HepG2 (cell line): ENCODE measurements at regions not wholly inside any gene's neighbourhood (a gene's known extent, or its start where the extent isn't known, plus 50 kb on each side); places are given as distances from the start of the nearest gene placed in this dataset.
A peak's percentile ranks its signal among the peaks of the same experiment; 100 is the strongest.

Experiments
- FOXA1 ChIP-seq, 2 experiments: fragments of 450-650 bp in 1 of 2; sonication (generic) in 1 of 2; formaldehyde crosslinking in 1 of 2; IDR thresholded peaks; 2 replicates each; pipeline versions ENCODE4 v1.4.0 to v1.6.1; 2016 to 2020; ENCODE audit warnings: missing genetic modification reagents in 1 of 2
- KAT8 ChIP-seq: IDR thresholded peaks from 2 replicates; pipeline ENCODE4 v1.6.1; 2016; ENCODE audit warnings: missing genetic modification reagents, missing compliant biosample characterization
- MIXL1 ChIP-seq: IDR thresholded peaks from 2 replicates; pipeline ENCODE4 v1.6.1; 2016
- NCOR1 ChIP-seq: fragments of 200-600 bp; sonication (generic); IDR thresholded peaks from 2 replicates; pipeline ENCODE4 v1.7.0; 2017; ENCODE audit warnings: antibody characterized with exemption, low read length, borderline replicate concordance
- NONO ChIP-seq, 2 experiments: fragments of 450-650 bp in 1 of 2; sonication (generic) in 1 of 2; formaldehyde crosslinking in 1 of 2; IDR thresholded peaks in 1 of 2; conservative IDR thresholded peaks in 1 of 2; 2 replicates each; pipeline versions ENCODE4 v1.6.1 to v1.8.0; 2017 to 2022; ENCODE audit warnings: mild to moderate bottlenecking in 1 of 2, missing genetic modification reagents in 1 of 2, moderate library complexity in 1 of 2
- PCBP2 ChIP-seq: fragments of 200-400 bp; formaldehyde crosslinking; optimal IDR thresholded peaks from 2 replicates; pipeline ENCODE3; 2018; ENCODE audit warnings: low read length, low read depth; ENCODE audit not compliant: poor library complexity, severe bottlenecking
- PITX1 ChIP-seq: sonication (generic); formaldehyde crosslinking; IDR thresholded peaks from 2 replicates; pipeline ENCODE4 v1.5.1; 2020; ENCODE audit warnings: mild to moderate bottlenecking, missing genetic modification reagents
- POGZ ChIP-seq: sonication (generic); formaldehyde crosslinking; IDR thresholded peaks from 2 replicates; pipeline ENCODE4 v1.4.0; 2020; ENCODE audit warnings: mild to moderate bottlenecking, missing genetic modification reagents
- RAD51 ChIP-seq: fragments of 450-650 bp; IDR thresholded peaks from 2 replicates; pipeline ENCODE4 v1.6.1; 2016; ENCODE audit warnings: borderline replicate concordance
- RBAK ChIP-seq: sonication (generic); formaldehyde crosslinking; IDR thresholded peaks from 2 replicates; pipeline ENCODE4 v1.5.1; 2020; ENCODE audit warnings: mild to moderate bottlenecking, missing genetic modification reagents
- RELA ChIP-seq: sonication (generic); formaldehyde crosslinking; IDR thresholded peaks from 2 replicates; pipeline ENCODE4 v1.4.0; 2020; ENCODE audit warnings: missing genetic modification reagents
- SALL1 ChIP-seq: sonication (generic); formaldehyde crosslinking; IDR thresholded peaks from 2 replicates; pipeline ENCODE4 v1.8.0; 2022; ENCODE audit warnings: mild to moderate bottlenecking, missing genetic modification reagents
- SMC3 ChIP-seq: IDR thresholded peaks from 2 replicates; pipeline ENCODE4 v1.6.1; 2011; ENCODE audit warnings: low read length, improper control_type of control experiment
- SOX13 ChIP-seq, 3 experiments: fragments of 450-650 bp in 1 of 3; sonication (generic) in 1 of 3; formaldehyde crosslinking in 1 of 3; IDR thresholded peaks in 2 of 3; conservative IDR thresholded peaks in 1 of 3; 2 replicates each; pipeline versions ENCODE4 v1.5.0 to v1.6.1; 2016 to 2020; ENCODE audit warnings: antibody characterized with exemption in 1 of 3, mild to moderate bottlenecking in 1 of 3, missing compliant biosample characterization in 1 of 3, missing genetic modification reagents in 1 of 3, moderate library complexity in 1 of 3
- SOX6 ChIP-seq, 2 experiments: fragments of 450-650 bp in 1 of 2; sonication (generic) in 1 of 2; formaldehyde crosslinking in 1 of 2; IDR thresholded peaks; 2 replicates each; pipeline versions ENCODE4 v1.4.0 to v1.6.1; 2017 to 2020; ENCODE audit warnings: antibody characterized with exemption in 1 of 2, mild to moderate bottlenecking in 1 of 2, missing genetic modification reagents in 1 of 2
- STAG1 ChIP-seq: sonication (generic); formaldehyde crosslinking; IDR thresholded peaks from 2 replicates; pipeline ENCODE4 v1.4.0; 2020; ENCODE audit warnings: missing genetic modification reagents
- TCF7 ChIP-seq: sonication (generic); IDR thresholded peaks from 2 replicates; pipeline ENCODE4 v1.6.1; 2016; ENCODE audit warnings: antibody characterized with exemption, low read depth
- ZBTB7B ChIP-seq: sonication (generic); formaldehyde crosslinking; IDR thresholded peaks from 2 replicates; pipeline ENCODE4 v1.4.0; 2020; ENCODE audit warnings: missing genetic modification reagents
- ZNF253 ChIP-seq: sonication (generic); formaldehyde crosslinking; IDR thresholded peaks from 2 replicates; pipeline ENCODE4 v1.8.0; 2022; ENCODE audit warnings: mild to moderate bottlenecking, missing genetic modification reagents, borderline replicate concordance
- ZNF451 ChIP-seq: sonication (generic); formaldehyde crosslinking; IDR thresholded peaks from 2 replicates; pipeline ENCODE4 v1.5.0; 2020; ENCODE audit warnings: mild to moderate bottlenecking, missing genetic modification reagents
- ZNF616 ChIP-seq: sonication (generic); formaldehyde crosslinking; IDR thresholded peaks from 2 replicates; pipeline ENCODE4 v1.5.0; 2020; ENCODE audit warnings: low read depth, mild to moderate bottlenecking, missing genetic modification reagents
- ZNF691 ChIP-seq: sonication (generic); formaldehyde crosslinking; IDR thresholded peaks from 2 replicates; pipeline ENCODE4 v1.4.0; 2020; ENCODE audit warnings: missing genetic modification reagents, low read depth, mild to moderate bottlenecking, borderline replicate concordance
- ZNF724P ChIP-seq: sonication (generic); formaldehyde crosslinking; IDR thresholded peaks from 2 replicates; pipeline ENCODE4 v1.8.0; 2022; ENCODE audit warnings: missing genetic modification reagents, borderline replicate concordance
- ZNF772 ChIP-seq: sonication (generic); formaldehyde crosslinking; IDR thresholded peaks from 2 replicates; pipeline ENCODE4 v1.5.0; 2020; ENCODE audit warnings: mild to moderate bottlenecking, missing genetic modification reagents
- TF ChIP-seq, protein P1 (sequence below), 2 experiments: sonication (generic) in 1 of 2; formaldehyde crosslinking in 1 of 2; IDR thresholded peaks; 2 replicates each; pipeline versions ENCODE4 v1.4.0 to v1.6.1; 2018 to 2020; ENCODE audit warnings: missing genetic modification reagents in 2 of 2, borderline replicate concordance in 1 of 2, low read depth in 1 of 2, mild to moderate bottlenecking in 1 of 2, missing biosample characterization in 1 of 2
- TF ChIP-seq, protein P2 (sequence below): sonication (generic); formaldehyde crosslinking; IDR thresholded peaks from 2 replicates; pipeline ENCODE4 v1.5.0; 2020; ENCODE audit warnings: mild to moderate bottlenecking, missing genetic modification reagents, moderate library complexity
- TF ChIP-seq, protein P3 (sequence below): sonication (generic); formaldehyde crosslinking; IDR thresholded peaks from 2 replicates; pipeline ENCODE4 v1.4.0; 2020; ENCODE audit warnings: missing genetic modification reagents

GRCh38 chr2:158045362-158045761 is 56.3 kb upstream of the UPP2 start (continued):
- TF ChIP-seq ZNF616: peak; percentile 53; the same call in 1 of the 2 replicates
- 0 out of 2 replicates have a peak, but pooled peaks have one; percentile 37 for TF ChIP-seq MIXL1
- no peak for TF ChIP-seq PCBP2
- TF ChIP-seq FOXA1 (IDR thresholded peaks at IDR 0.05): no peak
- TF ChIP-seq FOXA1 (CRISPR knock-in tag; IDR thresholded peaks at IDR 0.05): no peak
- no peak for TF ChIP-seq ZBTB7B (CRISPR knock-in tag)
- TF ChIP-seq RELA (CRISPR knock-in tag): no peak
- TF ChIP-seq RBAK (CRISPR knock-in tag): no peak
- TF ChIP-seq ZNF691 (CRISPR knock-in tag): 0 out of 2 replicates have a peak, but pooled peaks have one; percentile 38
- TF ChIP-seq ZNF772: peak; percentile 46; the same call in 1 of the 2 replicates
- no peak for TF ChIP-seq SOX13 (IDR thresholded peaks at IDR 0.05)
- 0 out of 4 replicates have a peak, but pooled peaks of 1 of the 2 experiments have one; percentile 33 for TF ChIP-seq SOX13 (CRISPR knock-in tag; conservative IDR thresholded peaks at IDR 0.05 in 1 of 2, IDR thresholded peaks at IDR 0.05 in 1 of 2)
- no peak for TF ChIP-seq ZNF451
- TF ChIP-seq SALL1 (CRISPR knock-in tag): peak; percentile 67; the same call in 1 of the 2 replicates
- 0 out of 2 replicates have a peak, but pooled peaks have one; percentile 41 for TF ChIP-seq ZNF724P
- TF ChIP-seq, protein P1, sequence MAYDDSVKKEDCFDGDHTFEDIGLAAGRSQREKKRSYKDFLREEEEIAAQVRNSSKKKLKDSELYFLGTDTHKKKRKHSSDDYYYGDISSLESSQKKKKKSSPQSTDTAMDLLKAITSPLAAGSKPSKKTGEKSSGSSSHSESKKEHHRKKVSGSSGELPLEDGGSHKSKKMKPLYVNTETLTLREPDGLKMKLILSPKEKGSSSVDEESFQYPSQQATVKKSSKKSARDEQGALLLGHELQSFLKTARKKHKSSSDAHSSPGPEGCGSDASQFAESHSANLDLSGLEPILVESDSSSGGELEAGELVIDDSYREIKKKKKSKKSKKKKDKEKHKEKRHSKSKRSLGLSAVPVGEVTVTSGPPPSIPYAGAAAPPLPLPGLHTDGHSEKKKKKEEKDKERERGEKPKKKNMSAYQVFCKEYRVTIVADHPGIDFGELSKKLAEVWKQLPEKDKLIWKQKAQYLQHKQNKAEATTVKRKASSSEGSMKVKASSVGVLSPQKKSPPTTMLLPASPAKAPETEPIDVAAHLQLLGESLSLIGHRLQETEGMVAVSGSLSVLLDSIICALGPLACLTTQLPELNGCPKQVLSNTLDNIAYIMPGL (CRISPR knock-in tag; IDR thresholded peaks at IDR 0.05; ENCODE audit: borderline replicate concordance in 1 of 2, low read depth in 1 of 2): peak; percentile 43 to 50; a peak in 1 of 4 replicates
- peak; percentile 17; the same call in 1 of the 2 replicates for TF ChIP-seq POGZ (CRISPR knock-in tag)
- peak; percentile 93 for TF ChIP-seq SMC3
- TF ChIP-seq ZNF253 (CRISPR knock-in tag): no peak
- TF ChIP-seq STAG1 (CRISPR knock-in tag): peak; percentile 99
- no peak for TF ChIP-seq NCOR1
- TF ChIP-seq, protein P2, sequence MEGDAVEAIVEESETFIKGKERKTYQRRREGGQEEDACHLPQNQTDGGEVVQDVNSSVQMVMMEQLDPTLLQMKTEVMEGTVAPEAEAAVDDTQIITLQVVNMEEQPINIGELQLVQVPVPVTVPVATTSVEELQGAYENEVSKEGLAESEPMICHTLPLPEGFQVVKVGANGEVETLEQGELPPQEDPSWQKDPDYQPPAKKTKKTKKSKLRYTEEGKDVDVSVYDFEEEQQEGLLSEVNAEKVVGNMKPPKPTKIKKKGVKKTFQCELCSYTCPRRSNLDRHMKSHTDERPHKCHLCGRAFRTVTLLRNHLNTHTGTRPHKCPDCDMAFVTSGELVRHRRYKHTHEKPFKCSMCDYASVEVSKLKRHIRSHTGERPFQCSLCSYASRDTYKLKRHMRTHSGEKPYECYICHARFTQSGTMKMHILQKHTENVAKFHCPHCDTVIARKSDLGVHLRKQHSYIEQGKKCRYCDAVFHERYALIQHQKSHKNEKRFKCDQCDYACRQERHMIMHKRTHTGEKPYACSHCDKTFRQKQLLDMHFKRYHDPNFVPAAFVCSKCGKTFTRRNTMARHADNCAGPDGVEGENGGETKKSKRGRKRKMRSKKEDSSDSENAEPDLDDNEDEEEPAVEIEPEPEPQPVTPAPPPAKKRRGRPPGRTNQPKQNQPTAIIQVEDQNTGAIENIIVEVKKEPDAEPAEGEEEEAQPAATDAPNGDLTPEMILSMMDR (CRISPR knock-in tag): peak; percentile 90
- TF ChIP-seq, protein P3, sequence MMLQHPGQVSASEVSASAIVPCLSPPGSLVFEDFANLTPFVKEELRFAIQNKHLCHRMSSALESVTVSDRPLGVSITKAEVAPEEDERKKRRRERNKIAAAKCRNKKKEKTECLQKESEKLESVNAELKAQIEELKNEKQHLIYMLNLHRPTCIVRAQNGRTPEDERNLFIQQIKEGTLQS (CRISPR knock-in tag): no peak
- no peak for TF ChIP-seq TCF7
- TF ChIP-seq KAT8 (CRISPR knock-in tag): no peak
- TF ChIP-seq RAD51: no peak
- no peak for TF ChIP-seq NONO (IDR thresholded peaks at IDR 0.05)
- no peak for TF ChIP-seq NONO (CRISPR knock-in tag; conservative IDR thresholded peaks at IDR 0.05)
- peak; percentile 17; the same call in 1 of the 2 replicates for TF ChIP-seq PITX1 (CRISPR knock-in tag)
- TF ChIP-seq SOX6 (IDR thresholded peaks at IDR 0.05): no peak
- TF ChIP-seq SOX6 (CRISPR knock-in tag; IDR thresholded peaks at IDR 0.05): peak; percentile 35
